ENCODE measurements at regions not wholly inside any gene's neighbourhood (a gene's known extent, or its start where the extent isn't known, plus 50 kb on each side); places are given as distances from the start of the nearest gene placed in this dataset.
"Not testable (repeated sequence)": the region's sequence is repeated elsewhere in the genome, so short reads cannot be mapped to it uniquely, and the experiment has no call there.

- Mint-ChIP-seq H3K4me1 (no peaks in the 10 kb centered on the region), H3K36me3 (no peaks in the 10 kb centered on the region), H3K27ac (no peak overlapping the region), H3K9me3 (peaks cover 9% of the 10 kb centered on the region), H3K27me3 (ENCODE audit: low read depth) (no peaks in the 10 kb centered on the region), H3K4me3 (no peak overlapping the region)
- no peak for DNase-seq (ENCODE audit: low spot score in 2 of 2, unreplicated experiment in 2 of 2)
- no peak for TF ChIP-seq CTCF (IDR thresholded peaks at IDR 0.05; ENCODE audit: unreplicated experiment)
Measured at GRCh38 chr9:102941868-102942267, 53.3 kb upstream of the CYLC2 start.

DNA sequence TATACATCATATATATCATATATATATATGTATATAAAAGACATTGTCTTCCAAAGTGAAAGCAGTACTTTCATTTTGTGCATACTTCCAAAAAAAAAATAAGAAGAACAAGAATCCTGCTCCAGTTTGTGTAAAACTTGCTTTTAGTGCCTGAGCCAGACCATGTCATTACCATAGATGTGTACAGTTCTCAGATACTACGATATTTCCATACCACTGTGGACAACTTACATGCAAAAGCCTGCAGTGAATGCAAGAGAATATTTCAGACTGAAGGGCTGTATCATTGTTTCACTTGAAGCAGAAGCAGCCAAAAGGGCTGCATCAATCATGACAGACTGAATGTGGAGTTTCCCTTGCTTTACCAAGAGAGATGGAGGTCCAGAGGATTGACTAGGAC lies 72.6 kb upstream of the CYLC2 start:
- Mint-ChIP-seq H3K4me3 (no peak overlapping the region), H3K27ac (no peak overlapping the region), H3K36me3 (no peaks in the 10 kb centered on the region), H3K27me3 (ENCODE audit: low read depth) (no peaks in the 10 kb centered on the region), H3K4me1 (no peaks in the 10 kb centered on the region), H3K9me3 (peaks cover 4% of the 10 kb centered on the region)
- TF ChIP-seq CTCF (IDR thresholded peaks at IDR 0.05; ENCODE audit: unreplicated experiment), result no peak
- DNase-seq (ENCODE audit: low spot score in 2 of 2, unreplicated experiment in 2 of 2), result no peak

- Mint-ChIP-seq H3K36me3 (no peaks in the 10 kb centered on the region), H3K27ac (no peak overlapping the region), H3K4me1 (no peaks in the 10 kb centered on the region), H3K4me3 (no peak overlapping the region), H3K9me3 (peaks cover 10% of the 10 kb centered on the region), H3K27me3 (ENCODE audit: low read depth) (no peaks in the 10 kb centered on the region)
- no peak for TF ChIP-seq CTCF (IDR thresholded peaks at IDR 0.05; ENCODE audit: unreplicated experiment)
- DNase-seq (ENCODE audit: low spot score in 2 of 2, unreplicated experiment in 2 of 2), result no peak
Measured at GRCh38 chr9:102911185-102911584, 83.9 kb upstream of the CYLC2 start.

DNA sequence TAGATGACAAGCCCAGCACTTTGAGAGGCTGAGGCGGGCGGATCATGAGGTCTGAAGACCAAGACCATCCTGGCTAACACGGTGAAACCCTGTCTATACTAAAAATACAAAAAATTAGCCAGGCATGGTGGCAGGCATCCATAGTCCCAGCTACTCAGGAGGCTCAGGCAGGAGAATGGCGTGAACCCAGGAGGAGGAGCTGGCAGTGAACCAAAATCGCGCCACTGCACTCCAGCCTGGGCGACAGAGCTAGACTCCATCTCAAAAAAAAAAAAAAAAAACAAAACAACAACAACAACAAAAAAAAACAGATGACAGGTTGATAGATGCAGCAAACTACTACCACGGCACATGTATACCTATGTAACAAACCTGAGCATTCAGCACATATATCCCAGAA lies 89.3 kb upstream of the CYLC2 start:
- not testable (repeated sequence) for H3K4me1 Mint-ChIP-seq; H3K36me3 Mint-ChIP-seq; H3K4me3 Mint-ChIP-seq; H3K27me3 Mint-ChIP-seq (ENCODE audit: low read depth); DNase-seq (ENCODE audit: low spot score in 2 of 2, unreplicated experiment in 2 of 2); H3K27ac Mint-ChIP-seq
- H3K9me3 Mint-ChIP-seq, result peaks cover 41% of the 10 kb centered on the region

- no peaks in the 10 kb centered on the region for H3K36me3 Mint-ChIP-seq
- H3K27ac Mint-ChIP-seq, result no peak overlapping the region
- no peaks in the 10 kb centered on the region for H3K9me3 Mint-ChIP-seq
- no peaks in the 10 kb centered on the region for H3K4me1 Mint-ChIP-seq
- no peak overlapping the region for H3K4me3 Mint-ChIP-seq
- H3K27me3 Mint-ChIP-seq (ENCODE audit: low read depth), result peaks cover 4% of the 10 kb centered on the region
- DNase-seq (ENCODE audit: low spot score in 2 of 2, unreplicated experiment in 2 of 2), result no peak
- no peak for TF ChIP-seq CTCF (IDR thresholded peaks at IDR 0.05; ENCODE audit: unreplicated experiment)
Measured at GRCh38 chr9:102892025-102892424, 103.1 kb upstream of the CYLC2 start.

- not testable (repeated sequence) for H3K27ac Mint-ChIP-seq; H3K9me3 Mint-ChIP-seq; H3K36me3 Mint-ChIP-seq; H3K4me1 Mint-ChIP-seq; H3K27me3 Mint-ChIP-seq (ENCODE audit: low read depth); H3K4me3 Mint-ChIP-seq; DNase-seq (ENCODE audit: low spot score in 2 of 2, unreplicated experiment in 2 of 2)
Measured at GRCh38 chr9:102888747-102889146, 106.4 kb upstream of the CYLC2 start.

GRCh38 chr9:102875687-102876086 lies 119.4 kb upstream of the CYLC2 start:
- Mint-ChIP-seq H3K36me3 (no peaks in the 10 kb centered on the region), H3K4me1 (no peaks in the 10 kb centered on the region), H3K27me3 (ENCODE audit: low read depth) (peaks cover 7% of the 10 kb centered on the region), H3K27ac (no peak overlapping the region), H3K9me3 (no peaks in the 10 kb centered on the region), H3K4me3 (no peak overlapping the region)
- no peak for TF ChIP-seq CTCF (IDR thresholded peaks at IDR 0.05; ENCODE audit: unreplicated experiment)
- DNase-seq (ENCODE audit: low spot score in 2 of 2, unreplicated experiment in 2 of 2), result no peak
